ENCODE measurements at regions not wholly inside any gene's neighbourhood (a gene's known extent, or its start where the extent isn't known, plus 50 kb on each side); places are given as distances from the start of the nearest gene placed in this dataset.

DNA sequence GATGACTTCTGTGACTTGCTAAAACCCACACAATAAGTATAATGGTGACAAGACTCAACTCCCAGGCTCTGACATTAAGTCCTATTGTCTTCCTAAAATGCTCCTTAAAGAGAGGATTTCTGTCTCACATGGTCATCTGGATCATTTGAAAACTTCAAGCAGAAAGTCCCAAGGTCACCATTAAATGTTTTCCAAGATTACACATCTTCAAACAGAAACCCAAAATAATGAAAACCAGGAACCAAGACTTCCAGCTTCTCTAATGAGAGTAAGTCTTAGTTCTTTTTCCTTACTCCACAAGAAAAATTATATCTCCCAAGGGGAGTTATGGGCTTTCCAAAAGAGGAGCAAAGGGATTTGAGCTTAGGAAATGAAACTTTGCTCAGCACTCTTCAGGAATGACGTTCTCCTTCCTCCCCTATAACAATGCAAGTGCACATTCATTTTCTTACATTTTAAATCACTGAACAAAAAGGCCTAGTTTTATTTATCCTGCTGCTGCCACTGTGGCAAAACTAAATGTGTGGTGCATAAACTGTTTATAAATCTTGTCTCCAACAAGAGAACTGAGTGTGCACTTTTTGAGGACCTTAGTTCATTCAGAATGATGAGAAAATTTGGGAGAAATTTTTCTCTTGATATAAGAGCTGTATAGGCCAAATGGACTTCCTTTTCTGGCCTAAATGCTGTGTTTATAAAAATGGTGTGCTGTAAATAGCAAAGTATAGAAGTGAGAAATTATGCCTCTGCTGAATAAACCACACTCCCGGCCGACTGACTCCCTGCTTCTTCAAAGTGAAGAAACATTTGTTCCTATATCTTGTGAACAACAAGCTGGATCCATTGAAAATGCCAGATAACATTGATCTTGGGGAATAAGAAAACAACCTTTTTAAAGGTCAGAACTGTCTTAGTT is 148.4 kb upstream of the PLEKHG7 start:
- TF ChIP-seq POLR2AphosphoS5 (IDR thresholded peaks at IDR 0.05; ENCODE audit: low read length) = no peak
- TF ChIP-seq ESRRA (IDR thresholded peaks at IDR 0.05; ENCODE audit: low read length) = no peak
- no peak for TF ChIP-seq NFYB (IDR thresholded peaks at IDR 0.05; ENCODE audit: insufficient read depth, low read depth, low read length)
- TF ChIP-seq SMC3 (IDR thresholded peaks at IDR 0.05; ENCODE audit: borderline replicate concordance, low read length) = no peak
- no peak for TF ChIP-seq SMAD1 (IDR thresholded peaks at IDR 0.05; ENCODE audit: low read depth, partially characterized antibody)
- TF ChIP-seq BRCA1 (IDR thresholded peaks at IDR 0.05; ENCODE audit: low read depth, low read length) = no peak
- TF ChIP-seq SIN3A (IDR thresholded peaks at IDR 0.05; ENCODE audit: low read depth, low read length) = no peak
- TF ChIP-seq, protein P1, sequence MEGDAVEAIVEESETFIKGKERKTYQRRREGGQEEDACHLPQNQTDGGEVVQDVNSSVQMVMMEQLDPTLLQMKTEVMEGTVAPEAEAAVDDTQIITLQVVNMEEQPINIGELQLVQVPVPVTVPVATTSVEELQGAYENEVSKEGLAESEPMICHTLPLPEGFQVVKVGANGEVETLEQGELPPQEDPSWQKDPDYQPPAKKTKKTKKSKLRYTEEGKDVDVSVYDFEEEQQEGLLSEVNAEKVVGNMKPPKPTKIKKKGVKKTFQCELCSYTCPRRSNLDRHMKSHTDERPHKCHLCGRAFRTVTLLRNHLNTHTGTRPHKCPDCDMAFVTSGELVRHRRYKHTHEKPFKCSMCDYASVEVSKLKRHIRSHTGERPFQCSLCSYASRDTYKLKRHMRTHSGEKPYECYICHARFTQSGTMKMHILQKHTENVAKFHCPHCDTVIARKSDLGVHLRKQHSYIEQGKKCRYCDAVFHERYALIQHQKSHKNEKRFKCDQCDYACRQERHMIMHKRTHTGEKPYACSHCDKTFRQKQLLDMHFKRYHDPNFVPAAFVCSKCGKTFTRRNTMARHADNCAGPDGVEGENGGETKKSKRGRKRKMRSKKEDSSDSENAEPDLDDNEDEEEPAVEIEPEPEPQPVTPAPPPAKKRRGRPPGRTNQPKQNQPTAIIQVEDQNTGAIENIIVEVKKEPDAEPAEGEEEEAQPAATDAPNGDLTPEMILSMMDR (IDR thresholded peaks at IDR 0.05 in 2 of 3, conservative IDR thresholded peaks at IDR 0.05 in 1 of 3; ENCODE audit: control insufficient read depth in 2 of 3, extremely low read depth in 1 of 3, insufficient read depth in 1 of 3, low read depth in 3 of 3, low read length in 3 of 3) = no peak
- no peak for TF ChIP-seq RELA (IDR thresholded peaks at IDR 0.05; ENCODE audit: borderline replicate concordance, partially characterized antibody)
- TF ChIP-seq POLR2A (IDR thresholded peaks at IDR 0.05; ENCODE audit: low read depth, low read length) = no peak
- TF ChIP-seq, protein P2, sequence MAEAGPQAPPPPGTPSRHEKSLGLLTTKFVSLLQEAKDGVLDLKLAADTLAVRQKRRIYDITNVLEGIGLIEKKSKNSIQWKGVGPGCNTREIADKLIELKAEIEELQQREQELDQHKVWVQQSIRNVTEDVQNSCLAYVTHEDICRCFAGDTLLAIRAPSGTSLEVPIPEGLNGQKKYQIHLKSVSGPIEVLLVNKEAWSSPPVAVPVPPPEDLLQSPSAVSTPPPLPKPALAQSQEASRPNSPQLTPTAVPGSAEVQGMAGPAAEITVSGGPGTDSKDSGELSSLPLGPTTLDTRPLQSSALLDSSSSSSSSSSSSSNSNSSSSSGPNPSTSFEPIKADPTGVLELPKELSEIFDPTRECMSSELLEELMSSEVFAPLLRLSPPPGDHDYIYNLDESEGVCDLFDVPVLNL (IDR thresholded peaks at IDR 0.05; ENCODE audit: low read depth, low read length) = no peak

All from GM12878 (cell line).